HepG2 (cell line): ENCODE measurements at regions not wholly inside any gene's neighbourhood (a gene's known extent, or its start where the extent isn't known, plus 50 kb on each side); places are given as distances from the start of the nearest gene placed in this dataset.

Experiments
- ATAC-seq: fragments of 200-7000 bp; cut with Tn5 transposase; 3 replicates; pipeline ENCODE4 v1.9.1; 2020; ENCODE audit warnings: mild to moderate bottlenecking, moderate library complexity
- BruUV-seq: library from RNA; stranded (reverse); fragments of 400-500 nt; replicated peaks from 2 replicates; lab custom pipeline; 2021; lab: Mats Ljungman, UMichigan
- CTCF ChIA-PET: fragments of 300-600 bp; formaldehyde crosslinking; extraction: SDS; loops from one replicate; lab custom pipeline; 2021; ENCODE audit warnings: low total read pairs, inconsistent platforms, low intra/inter-chr PET ratio; lab: Yijun Ruan, JAX
- POLR2A ChIA-PET: fragments of 350-600 bp; sonication (Branson Sonifier 250); formaldehyde crosslinking; loops from one replicate; lab custom pipeline; 2020; ENCODE audit warnings: antibody characterized with exemption, inconsistent platforms; lab: Yijun Ruan, JAX
- DNase-seq: peaks from one replicate; pipeline ENCODE4 v3.0.0-alpha.2; 2015; ENCODE audit warnings: low spot score
- FAIRE-seq: peaks from 3 replicates; lab custom pipeline; 2011; peaks lifted over from hg19 to GRCh38; lab: Jason Lieb, UNC
- H2AFZ ChIP-seq: one replicate; pipeline ENCODE4 v1.6.1; 2011; ENCODE audit warnings: low read length, inconsistent platforms
- H3K27ac ChIP-seq: fragments of 300-600 bp; 3 replicates; pipeline ENCODE4 v1.8.0; 2011; ENCODE audit warnings: mixed run types, mild to moderate bottlenecking, mixed read lengths, low read length, inconsistent platforms; ENCODE audit not compliant: insufficient read depth; ENCODE audit errors: extremely low read length
- H3K27me3 ChIP-seq, 2 experiments: fragments of 200-600 bp in 1 of 2; 2 replicates in 1 of 2; 3 replicates in 1 of 2; pipeline versions ENCODE4 v1.6.0 to v1.8.0; 2011; ENCODE audit warnings: low read length in 2 of 2, mild to moderate bottlenecking in 2 of 2, moderate library complexity in 2 of 2, inconsistent platforms in 1 of 2; ENCODE audit not compliant: insufficient read depth in 2 of 2, control insufficient read depth in 1 of 2
- H3K36me3 ChIP-seq, 2 experiments: fragments of 200-600 bp in 1 of 2; replicated peaks in 1 of 2; 2 replicates in 1 of 2; 3 replicates in 1 of 2; pipeline versions ENCODE4 v1.5.1 to v1.8.0; 2011; ENCODE audit warnings: low read length in 2 of 2, inconsistent platforms in 1 of 2; ENCODE audit not compliant: insufficient read depth in 2 of 2, control insufficient read depth in 1 of 2
- H3K4me1 ChIP-seq: 2 replicates; pipeline ENCODE4 v1.5.1; 2012; ENCODE audit warnings: low read length, inconsistent platforms; ENCODE audit not compliant: insufficient read depth
- H3K4me2 ChIP-seq: 2 replicates; pipeline ENCODE4 v1.6.0; 2011; ENCODE audit warnings: low read depth, low read length, inconsistent platforms
- H3K4me3 ChIP-seq, 3 experiments: fragments of 200-600 bp in 1 of 3; sonication (generic), shearing (Covaris generic) in 1 of 3; replicated peaks in 1 of 3; 2 replicates each; pipeline ENCODE4 v1.5.1; 2011 to 2016; ENCODE audit warnings: low read length in 3 of 3, inconsistent platforms in 2 of 3, low read depth in 2 of 3, mild to moderate bottlenecking in 2 of 3, control low read depth in 1 of 3, mixed read lengths in 1 of 3; ENCODE audit not compliant: insufficient read depth in 1 of 3
- H3K79me2 ChIP-seq: one replicate; pipeline ENCODE4 v1.6.1; 2011; ENCODE audit warnings: low read length, inconsistent platforms; ENCODE audit not compliant: insufficient read depth
- H3K9ac ChIP-seq: 2 replicates; pipeline ENCODE4 v1.6.0; 2011; ENCODE audit warnings: mild to moderate bottlenecking, low read depth, low read length, inconsistent platforms; ENCODE audit not compliant: insufficient read depth
- H3K9me3 ChIP-seq: 2 replicates; pipeline ENCODE4 v1.5.1; 2012; ENCODE audit warnings: mild to moderate bottlenecking, low read length
- H4K20me1 ChIP-seq: 2 replicates; pipeline ENCODE4 v1.6.0; 2011; ENCODE audit warnings: inconsistent platforms, mild to moderate bottlenecking, low read length, moderate library complexity; ENCODE audit not compliant: insufficient read depth
- CREB1 ChIP-seq, 2 experiments: fragments of 450-650 bp in 1 of 2; IDR thresholded peaks; 2 replicates each; pipeline ENCODE4 v1.6.1; 2016 to 2017; ENCODE audit warnings: control low read depth in 1 of 2, mild to moderate bottlenecking in 1 of 2, missing compliant biosample characterization in 1 of 2, missing genetic modification characterization in 1 of 2
- FOXM1 ChIP-seq: sonication (generic); formaldehyde crosslinking; IDR thresholded peaks from 2 replicates; pipeline ENCODE4 v1.5.0; 2020; ENCODE audit warnings: missing genetic modification reagents
- GABPA ChIP-seq, 2 experiments: IDR thresholded peaks; 2 replicates each; pipeline ENCODE4 v1.6.1; 2011 to 2016; ENCODE audit warnings: low read depth in 2 of 2, low read length in 1 of 2, missing biosample characterization in 1 of 2, missing genetic modification characterization in 1 of 2
- POGZ ChIP-seq: sonication (generic); formaldehyde crosslinking; IDR thresholded peaks from 2 replicates; pipeline ENCODE4 v1.4.0; 2020; ENCODE audit warnings: mild to moderate bottlenecking, missing genetic modification reagents
- SRY ChIP-seq: sonication (generic); formaldehyde crosslinking; IDR thresholded peaks from 2 replicates; pipeline ENCODE4 v1.8.0; 2022; ENCODE audit warnings: mild to moderate bottlenecking, missing genetic modification reagents
- ZFP62 ChIP-seq: sonication (generic); formaldehyde crosslinking; IDR thresholded peaks from 2 replicates; pipeline ENCODE4 v1.4.0; 2020; ENCODE audit warnings: missing genetic modification reagents
- WGBS: methylation state at CpG from one replicate; pipeline ENCODE4 v1.1.6; 2017; ENCODE audit warnings: low lambda C conversion rate; 5-methylcytosine and 5-hydroxymethylcytosine counted together
- in situ Hi-C: cut with HindIII; loops from 2 replicates; pipeline ENCODE4 v1.10.0; 2017; ENCODE audit warnings: low pct_unique_long_range_greater_than_20kb; ENCODE audit not compliant: extremely low pct_ligation_motif_present
- intact Hi-C: fragments of 100-400 bp; cut with micrococcal nuclease; formaldehyde crosslinking; loops from one replicate; pipeline ENCODE4 v1.10.0; 2022; ENCODE audit not compliant: unreplicated experiment
- TF ChIP-seq, protein P1 (sequence below): IDR thresholded peaks from 2 replicates; pipeline ENCODE4 v1.6.1; 2016; ENCODE audit warnings: missing compliant biosample characterization, missing genetic modification reagents, borderline replicate concordance
- TF ChIP-seq, protein P2 (sequence below): sonication (generic); formaldehyde crosslinking; IDR thresholded peaks from 2 replicates; pipeline ENCODE4 v1.4.0; 2020; ENCODE audit warnings: missing genetic modification reagents, low read depth, mild to moderate bottlenecking, borderline replicate concordance
- TF ChIP-seq, protein P3 (sequence below), 2 experiments: sonication (generic) in 1 of 2; formaldehyde crosslinking in 1 of 2; IDR thresholded peaks; 2 replicates each; pipeline versions ENCODE4 v1.5.1 to v1.6.1; 2011 to 2020; ENCODE audit warnings: borderline replicate concordance in 1 of 2, low read depth in 1 of 2, low read length in 1 of 2, mild to moderate bottlenecking in 1 of 2, missing genetic modification reagents in 1 of 2, moderate library complexity in 1 of 2
- TF ChIP-seq, protein P4 (sequence below): sonication (generic); formaldehyde crosslinking; IDR thresholded peaks from 2 replicates; pipeline ENCODE4 v1.5.1; 2020; ENCODE audit warnings: missing genetic modification reagents, mild to moderate bottlenecking, borderline replicate concordance
- TF ChIP-seq, protein P5 (sequence below): fragments of 450-650 bp; IDR thresholded peaks from 2 replicates; pipeline ENCODE4 v1.6.1; 2017; ENCODE audit warnings: mild to moderate bottlenecking

DNA sequence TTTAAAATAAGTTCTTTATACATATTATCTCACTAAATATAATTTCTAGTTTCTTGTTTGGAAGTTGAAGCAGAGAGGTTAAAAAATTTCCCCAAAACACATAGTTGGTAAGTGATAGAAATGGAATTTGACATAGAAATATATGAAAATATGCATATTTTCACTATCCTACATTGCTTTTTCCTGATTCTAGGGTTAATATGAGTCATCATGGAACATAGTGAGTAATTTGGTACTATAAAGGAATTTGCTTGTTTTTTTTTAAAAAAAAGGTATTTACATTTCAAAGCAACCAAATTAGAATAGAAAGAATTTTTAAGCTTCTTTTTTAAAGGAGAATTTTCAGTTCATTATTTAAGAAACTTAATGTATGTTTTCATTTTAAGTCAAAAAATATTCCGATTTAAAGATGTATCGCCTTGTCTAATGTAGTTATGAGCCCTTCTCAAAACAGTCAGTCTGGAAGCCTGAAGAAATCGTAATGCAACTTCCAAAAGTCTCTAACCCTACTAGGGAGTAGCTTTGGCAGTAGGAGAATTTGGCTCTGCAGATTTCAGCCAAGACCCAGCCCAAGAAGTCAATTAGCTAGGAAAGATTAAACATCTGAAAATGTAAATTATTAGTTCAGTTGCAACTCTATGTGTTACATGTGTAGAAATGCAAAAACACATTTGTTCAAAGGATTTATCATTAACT, 147.3 kb downstream of the RDH14 start (continued):
- TF ChIP-seq, protein P1, sequence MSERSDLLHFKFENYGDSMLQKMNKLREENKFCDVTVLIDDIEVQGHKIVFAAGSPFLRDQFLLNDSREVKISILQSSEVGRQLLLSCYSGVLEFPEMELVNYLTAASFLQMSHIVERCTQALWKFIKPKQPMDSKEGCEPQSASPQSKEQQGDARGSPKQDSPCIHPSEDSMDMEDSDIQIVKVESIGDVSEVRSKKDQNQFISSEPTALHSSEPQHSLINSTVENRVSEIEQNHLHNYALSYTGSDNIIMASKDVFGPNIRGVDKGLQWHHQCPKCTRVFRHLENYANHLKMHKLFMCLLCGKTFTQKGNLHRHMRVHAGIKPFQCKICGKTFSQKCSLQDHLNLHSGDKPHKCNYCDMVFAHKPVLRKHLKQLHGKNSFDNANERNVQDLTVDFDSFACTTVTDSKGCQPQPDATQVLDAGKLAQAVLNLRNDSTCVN, result no peak
- TF ChIP-seq GABPA (IDR thresholded peaks at IDR 0.05; ENCODE audit: low read depth, low read length) (no peak), GABPA (CRISPR knock-in tag; IDR thresholded peaks at IDR 0.05; ENCODE audit: low read depth) (no peak)

DNA sequence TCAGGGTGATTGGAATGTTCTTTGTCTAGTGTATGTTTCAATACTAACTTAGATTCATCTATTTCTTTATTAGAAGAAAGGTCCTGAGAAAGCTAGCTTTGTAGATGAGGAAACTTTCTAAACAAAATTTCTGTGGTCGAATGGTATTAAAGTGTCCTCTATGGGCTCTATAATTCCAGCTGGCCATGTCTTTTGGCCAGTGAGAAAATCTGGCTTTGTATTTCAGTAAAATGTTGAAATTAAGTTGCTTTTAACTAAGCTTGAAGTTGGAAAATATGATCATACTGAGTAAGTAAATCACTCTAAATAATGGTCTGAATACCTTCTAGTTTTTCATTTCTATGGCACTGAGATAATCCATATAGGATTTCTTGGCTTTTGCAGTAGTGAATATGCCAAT, 148.8 kb downstream of the RDH14 start:
- intact Hi-C loops (loop anchor here (2.0 kb wide), 1 partner anchor 25 kb away; no protein-coding TSS in a partner anchor), in situ Hi-C loops (no loop called here)
- CTCF ChIA-PET, result no interaction called here
- FAIRE-seq (no peak), ATAC-seq (no peak), DNase-seq (no peak)
- H3K27me3 ChIP-seq, result no peaks in the 10 kb centered on the region
- no peak overlapping the region for H3K27ac ChIP-seq
- WGBS, result 0% methylated on average over 1 of the region's 1 CpG
- H4K20me1 ChIP-seq, result no peaks in the 10 kb centered on the region
- no peaks in the 10 kb centered on the region for H3K79me2 ChIP-seq
- H2AFZ ChIP-seq, result no peak overlapping the region
- H3K4me1 ChIP-seq, result no peaks in the 10 kb centered on the region
- no peak overlapping the region for H3K4me3 ChIP-seq
- no TSS peak for BruUV-seq
- no peaks in the 10 kb centered on the region for H3K9me3 ChIP-seq
- POLR2A ChIA-PET, result no interaction called here
- TF ChIP-seq ZFP62 (CRISPR knock-in tag), result no peak
- TF ChIP-seq, protein P2, sequence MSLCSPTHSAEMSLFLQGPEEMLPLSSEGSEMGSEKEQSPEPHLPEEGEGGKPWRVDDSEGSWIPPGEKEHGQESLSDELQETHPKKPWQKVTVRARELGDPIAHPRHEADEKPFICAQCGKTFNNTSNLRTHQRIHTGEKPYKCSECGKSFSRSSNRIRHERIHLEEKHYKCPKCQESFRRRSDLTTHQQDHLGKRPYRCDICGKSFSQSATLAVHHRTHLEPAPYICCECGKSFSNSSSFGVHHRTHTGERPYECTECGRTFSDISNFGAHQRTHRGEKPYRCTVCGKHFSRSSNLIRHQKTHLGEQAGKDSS (CRISPR knock-in tag), result no peak
- TF ChIP-seq CREB1 (IDR thresholded peaks at IDR 0.05), result no peak
- no peak for TF ChIP-seq CREB1 (CRISPR knock-in tag; IDR thresholded peaks at IDR 0.05)
- no peak for TF ChIP-seq FOXM1 (CRISPR knock-in tag)
- no peak for TF ChIP-seq SRY
- no peak for TF ChIP-seq POGZ (CRISPR knock-in tag)
- TF ChIP-seq, protein P3, sequence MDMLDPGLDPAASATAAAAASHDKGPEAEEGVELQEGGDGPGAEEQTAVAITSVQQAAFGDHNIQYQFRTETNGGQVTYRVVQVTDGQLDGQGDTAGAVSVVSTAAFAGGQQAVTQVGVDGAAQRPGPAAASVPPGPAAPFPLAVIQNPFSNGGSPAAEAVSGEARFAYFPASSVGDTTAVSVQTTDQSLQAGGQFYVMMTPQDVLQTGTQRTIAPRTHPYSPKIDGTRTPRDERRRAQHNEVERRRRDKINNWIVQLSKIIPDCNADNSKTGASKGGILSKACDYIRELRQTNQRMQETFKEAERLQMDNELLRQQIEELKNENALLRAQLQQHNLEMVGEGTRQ (IDR thresholded peaks at IDR 0.05; ENCODE audit: low read depth, low read length), result no peak
- TF ChIP-seq, protein P3 (CRISPR knock-in tag; IDR thresholded peaks at IDR 0.05; ENCODE audit: borderline replicate concordance), result no peak
- TF ChIP-seq, protein P4, sequence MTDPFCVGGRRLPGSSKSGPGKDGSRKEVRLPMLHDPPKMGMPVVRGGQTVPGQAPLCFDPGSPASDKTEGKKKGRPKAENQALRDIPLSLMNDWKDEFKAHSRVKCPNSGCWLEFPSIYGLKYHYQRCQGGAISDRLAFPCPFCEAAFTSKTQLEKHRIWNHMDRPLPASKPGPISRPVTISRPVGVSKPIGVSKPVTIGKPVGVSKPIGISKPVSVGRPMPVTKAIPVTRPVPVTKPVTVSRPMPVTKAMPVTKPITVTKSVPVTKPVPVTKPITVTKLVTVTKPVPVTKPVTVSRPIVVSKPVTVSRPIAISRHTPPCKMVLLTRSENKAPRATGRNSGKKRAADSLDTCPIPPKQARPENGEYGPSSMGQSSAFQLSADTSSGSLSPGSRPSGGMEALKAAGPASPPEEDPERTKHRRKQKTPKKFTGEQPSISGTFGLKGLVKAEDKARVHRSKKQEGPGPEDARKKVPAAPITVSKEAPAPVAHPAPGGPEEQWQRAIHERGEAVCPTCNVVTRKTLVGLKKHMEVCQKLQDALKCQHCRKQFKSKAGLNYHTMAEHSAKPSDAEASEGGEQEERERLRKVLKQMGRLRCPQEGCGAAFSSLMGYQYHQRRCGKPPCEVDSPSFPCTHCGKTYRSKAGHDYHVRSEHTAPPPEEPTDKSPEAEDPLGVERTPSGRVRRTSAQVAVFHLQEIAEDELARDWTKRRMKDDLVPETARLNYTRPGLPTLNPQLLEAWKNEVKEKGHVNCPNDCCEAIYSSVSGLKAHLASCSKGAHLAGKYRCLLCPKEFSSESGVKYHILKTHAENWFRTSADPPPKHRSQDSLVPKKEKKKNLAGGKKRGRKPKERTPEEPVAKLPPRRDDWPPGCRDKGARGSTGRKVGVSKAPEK (CRISPR knock-in tag), result no peak
- TF ChIP-seq, protein P5, sequence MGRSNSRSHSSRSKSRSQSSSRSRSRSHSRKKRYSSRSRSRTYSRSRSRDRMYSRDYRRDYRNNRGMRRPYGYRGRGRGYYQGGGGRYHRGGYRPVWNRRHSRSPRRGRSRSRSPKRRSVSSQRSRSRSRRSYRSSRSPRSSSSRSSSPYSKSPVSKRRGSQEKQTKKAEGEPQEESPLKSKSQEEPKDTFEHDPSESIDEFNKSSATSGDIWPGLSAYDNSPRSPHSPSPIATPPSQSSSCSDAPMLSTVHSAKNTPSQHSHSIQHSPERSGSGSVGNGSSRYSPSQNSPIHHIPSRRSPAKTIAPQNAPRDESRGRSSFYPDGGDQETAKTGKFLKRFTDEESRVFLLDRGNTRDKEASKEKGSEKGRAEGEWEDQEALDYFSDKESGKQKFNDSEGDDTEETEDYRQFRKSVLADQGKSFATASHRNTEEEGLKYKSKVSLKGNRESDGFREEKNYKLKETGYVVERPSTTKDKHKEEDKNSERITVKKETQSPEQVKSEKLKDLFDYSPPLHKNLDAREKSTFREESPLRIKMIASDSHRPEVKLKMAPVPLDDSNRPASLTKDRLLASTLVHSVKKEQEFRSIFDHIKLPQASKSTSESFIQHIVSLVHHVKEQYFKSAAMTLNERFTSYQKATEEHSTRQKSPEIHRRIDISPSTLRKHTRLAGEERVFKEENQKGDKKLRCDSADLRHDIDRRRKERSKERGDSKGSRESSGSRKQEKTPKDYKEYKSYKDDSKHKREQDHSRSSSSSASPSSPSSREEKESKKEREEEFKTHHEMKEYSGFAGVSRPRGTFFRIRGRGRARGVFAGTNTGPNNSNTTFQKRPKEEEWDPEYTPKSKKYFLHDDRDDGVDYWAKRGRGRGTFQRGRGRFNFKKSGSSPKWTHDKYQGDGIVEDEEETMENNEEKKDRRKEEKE, result no peak
- H3K36me3 ChIP-seq, result no peaks in the 10 kb centered on the region
- H3K9ac ChIP-seq, result no peak overlapping the region
- no peak overlapping the region for H3K4me2 ChIP-seq
